Panc1 (cell line): ENCODE measurements at regions not wholly inside any gene's neighbourhood (a gene's known extent, or its start where the extent isn't known, plus 50 kb on each side); places are given as distances from the start of the nearest gene placed in this dataset.

ENCODE experiments used
- POLR2AphosphoS5 ChIP-seq: IDR thresholded peaks from 2 replicates; pipeline ENCODE4 v1.6.1; 2012; ENCODE audit warnings: mild to moderate bottlenecking, low read depth, low read length, moderate library complexity
- TCF7L2 ChIP-seq: IDR thresholded peaks from 2 replicates; pipeline ENCODE4 v1.6.1; 2011; ENCODE audit warnings: mild to moderate bottlenecking, low read depth, low read length, inconsistent platforms
- TF ChIP-seq, protein P1 (sequence below): fragments of 450-650 bp; IDR thresholded peaks from 2 replicates; pipeline ENCODE4 v1.5.1; 2017; ENCODE audit warnings: mild to moderate bottlenecking
- TF ChIP-seq, protein P2 (sequence below), 2 experiments: IDR thresholded peaks; 2 replicates each; pipeline ENCODE4 v1.6.1; 2011 to 2012; ENCODE audit warnings: low read depth in 2 of 2, control low read depth in 1 of 2, low read length in 1 of 2, mild to moderate bottlenecking in 1 of 2, moderate library complexity in 1 of 2; ENCODE audit not compliant: insufficient read depth in 1 of 2

DNA sequence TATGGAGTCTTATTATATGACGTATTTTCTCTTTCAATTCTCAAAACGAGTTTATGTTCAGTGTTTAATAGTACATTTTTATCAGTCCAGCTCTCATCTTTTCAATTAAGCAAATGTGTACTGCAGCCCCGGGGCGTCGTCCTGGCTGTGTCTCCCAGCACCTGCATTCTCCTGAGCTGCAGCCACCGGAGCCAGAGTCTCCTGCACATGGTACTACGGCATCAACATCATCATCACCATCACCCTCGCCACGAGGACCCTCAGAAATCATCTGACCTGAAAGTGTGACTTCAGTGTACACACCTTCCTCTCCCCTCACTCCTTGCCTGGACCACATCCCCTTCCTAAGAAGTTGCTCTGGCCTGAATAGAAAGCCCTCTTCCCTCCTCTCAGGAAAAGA is 267.7 kb upstream of the ARID1B start:
- TF ChIP-seq, protein P1, sequence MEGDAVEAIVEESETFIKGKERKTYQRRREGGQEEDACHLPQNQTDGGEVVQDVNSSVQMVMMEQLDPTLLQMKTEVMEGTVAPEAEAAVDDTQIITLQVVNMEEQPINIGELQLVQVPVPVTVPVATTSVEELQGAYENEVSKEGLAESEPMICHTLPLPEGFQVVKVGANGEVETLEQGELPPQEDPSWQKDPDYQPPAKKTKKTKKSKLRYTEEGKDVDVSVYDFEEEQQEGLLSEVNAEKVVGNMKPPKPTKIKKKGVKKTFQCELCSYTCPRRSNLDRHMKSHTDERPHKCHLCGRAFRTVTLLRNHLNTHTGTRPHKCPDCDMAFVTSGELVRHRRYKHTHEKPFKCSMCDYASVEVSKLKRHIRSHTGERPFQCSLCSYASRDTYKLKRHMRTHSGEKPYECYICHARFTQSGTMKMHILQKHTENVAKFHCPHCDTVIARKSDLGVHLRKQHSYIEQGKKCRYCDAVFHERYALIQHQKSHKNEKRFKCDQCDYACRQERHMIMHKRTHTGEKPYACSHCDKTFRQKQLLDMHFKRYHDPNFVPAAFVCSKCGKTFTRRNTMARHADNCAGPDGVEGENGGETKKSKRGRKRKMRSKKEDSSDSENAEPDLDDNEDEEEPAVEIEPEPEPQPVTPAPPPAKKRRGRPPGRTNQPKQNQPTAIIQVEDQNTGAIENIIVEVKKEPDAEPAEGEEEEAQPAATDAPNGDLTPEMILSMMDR, result no peak
- TF ChIP-seq, protein P2, sequence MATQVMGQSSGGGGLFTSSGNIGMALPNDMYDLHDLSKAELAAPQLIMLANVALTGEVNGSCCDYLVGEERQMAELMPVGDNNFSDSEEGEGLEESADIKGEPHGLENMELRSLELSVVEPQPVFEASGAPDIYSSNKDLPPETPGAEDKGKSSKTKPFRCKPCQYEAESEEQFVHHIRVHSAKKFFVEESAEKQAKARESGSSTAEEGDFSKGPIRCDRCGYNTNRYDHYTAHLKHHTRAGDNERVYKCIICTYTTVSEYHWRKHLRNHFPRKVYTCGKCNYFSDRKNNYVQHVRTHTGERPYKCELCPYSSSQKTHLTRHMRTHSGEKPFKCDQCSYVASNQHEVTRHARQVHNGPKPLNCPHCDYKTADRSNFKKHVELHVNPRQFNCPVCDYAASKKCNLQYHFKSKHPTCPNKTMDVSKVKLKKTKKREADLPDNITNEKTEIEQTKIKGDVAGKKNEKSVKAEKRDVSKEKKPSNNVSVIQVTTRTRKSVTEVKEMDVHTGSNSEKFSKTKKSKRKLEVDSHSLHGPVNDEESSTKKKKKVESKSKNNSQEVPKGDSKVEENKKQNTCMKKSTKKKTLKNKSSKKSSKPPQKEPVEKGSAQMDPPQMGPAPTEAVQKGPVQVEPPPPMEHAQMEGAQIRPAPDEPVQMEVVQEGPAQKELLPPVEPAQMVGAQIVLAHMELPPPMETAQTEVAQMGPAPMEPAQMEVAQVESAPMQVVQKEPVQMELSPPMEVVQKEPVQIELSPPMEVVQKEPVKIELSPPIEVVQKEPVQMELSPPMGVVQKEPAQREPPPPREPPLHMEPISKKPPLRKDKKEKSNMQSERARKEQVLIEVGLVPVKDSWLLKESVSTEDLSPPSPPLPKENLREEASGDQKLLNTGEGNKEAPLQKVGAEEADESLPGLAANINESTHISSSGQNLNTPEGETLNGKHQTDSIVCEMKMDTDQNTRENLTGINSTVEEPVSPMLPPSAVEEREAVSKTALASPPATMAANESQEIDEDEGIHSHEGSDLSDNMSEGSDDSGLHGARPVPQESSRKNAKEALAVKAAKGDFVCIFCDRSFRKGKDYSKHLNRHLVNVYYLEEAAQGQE (IDR thresholded peaks at IDR 0.05; ENCODE audit: insufficient read depth in 1 of 2, low read depth in 2 of 2, low read length in 1 of 2), result no peak
- no peak for TF ChIP-seq TCF7L2
- TF ChIP-seq POLR2AphosphoS5, result no peak
